ENCODE measurements at regions not wholly inside any gene's neighbourhood (a gene's known extent, or its start where the extent isn't known, plus 50 kb on each side); places are given as distances from the start of the nearest gene placed in this dataset.

DNA sequence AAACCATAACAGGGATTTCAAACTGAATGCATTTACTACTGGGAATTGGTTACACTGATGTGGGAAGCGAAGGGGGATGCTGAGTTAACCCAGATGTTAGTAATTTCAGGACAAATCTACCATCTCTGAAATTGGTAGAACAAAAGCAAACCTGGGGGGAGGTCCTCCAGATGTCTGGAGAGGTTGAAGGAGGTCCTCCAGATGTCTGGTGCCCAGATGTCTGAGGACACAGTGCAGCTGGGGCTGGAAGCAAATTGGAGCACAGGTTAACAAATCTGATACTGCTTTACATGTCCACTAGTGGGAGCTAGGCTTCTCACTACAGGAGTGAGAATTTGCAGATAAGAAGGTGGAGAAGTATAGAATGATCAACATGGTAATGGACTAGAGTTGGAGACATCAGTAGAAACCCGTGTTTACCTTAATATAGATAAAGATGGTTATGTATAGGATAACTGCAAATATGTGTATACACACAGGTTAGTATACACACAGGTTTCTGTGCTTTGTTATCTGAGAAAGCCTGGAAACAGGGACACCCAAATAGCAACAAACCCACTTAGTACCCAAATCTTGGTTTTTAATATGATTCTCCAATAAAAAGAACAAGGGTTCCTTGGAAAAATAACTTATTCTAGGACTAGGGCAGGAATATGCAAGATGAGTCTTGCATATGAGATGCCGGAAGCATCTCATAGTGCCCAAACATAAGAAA, 162.5 kb downstream of the C12orf50 start:
- Mint-ChIP-seq H3K4me3 (no peak overlapping the region), H3K4me1 (ENCODE audit: low read depth) (no peaks in the 10 kb centered on the region), H3K36me3 (ENCODE audit: low read depth) (no peaks in the 10 kb centered on the region), H3K9me3 (no peaks in the 10 kb centered on the region), H3K27ac (no peak overlapping the region), H3K27me3 (no peaks in the 10 kb centered on the region)
- intact Hi-C loops (cut with micrococcal nuclease) = no loop called here

GRCh38 chr12:87861791-87862190, 167.4 kb downstream of the C12orf50 start:
- H3K9me3 Mint-ChIP-seq = no peaks in the 10 kb centered on the region
- H3K4me1 Mint-ChIP-seq (ENCODE audit: low read depth) = no peaks in the 10 kb centered on the region
- H3K4me3 Mint-ChIP-seq = no peak overlapping the region
- no peak overlapping the region for H3K27ac Mint-ChIP-seq
- intact Hi-C loops (cut with micrococcal nuclease) = no loop called here
- H3K27me3 Mint-ChIP-seq = no peaks in the 10 kb centered on the region
- no peaks in the 10 kb centered on the region for H3K36me3 Mint-ChIP-seq (ENCODE audit: low read depth)

- no peak overlapping the region for H3K4me3 Mint-ChIP-seq
- no peaks in the 10 kb centered on the region for H3K36me3 Mint-ChIP-seq (ENCODE audit: low read depth)
- intact Hi-C loops (cut with micrococcal nuclease) = loop anchor here (10.0 kb wide), 1 partner anchor 1909 kb away; no protein-coding TSS in a partner anchor
- H3K9me3 Mint-ChIP-seq = no peaks in the 10 kb centered on the region
- no peaks in the 10 kb centered on the region for H3K27me3 Mint-ChIP-seq
- H3K4me1 Mint-ChIP-seq (ENCODE audit: low read depth) = no peaks in the 10 kb centered on the region
- H3K27ac Mint-ChIP-seq = no peak overlapping the region
These were observed 175.7 kb downstream of the C12orf50 start for GRCh38 chr12:87853448-87854003.

DNA sequence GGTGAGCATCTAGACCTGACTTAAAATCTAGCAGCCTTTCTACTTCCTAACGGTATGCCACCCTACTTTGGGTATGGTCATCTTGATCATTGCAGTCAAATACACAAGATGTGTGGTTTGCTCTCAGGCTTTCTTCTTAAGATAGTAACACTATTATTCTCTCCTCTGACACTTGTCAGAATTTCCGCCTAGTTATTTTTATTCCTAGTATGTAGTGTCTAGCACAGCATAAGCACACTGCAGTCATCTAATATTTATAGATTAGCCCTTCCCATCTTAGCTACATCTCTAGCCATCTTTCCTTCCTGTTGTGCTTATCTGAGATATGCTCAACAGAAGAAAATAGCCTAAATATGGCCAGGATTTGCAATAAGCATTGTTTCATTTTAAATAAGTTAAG, 180.1 kb downstream of the C12orf50 start:
- Mint-ChIP-seq H3K36me3 (ENCODE audit: low read depth) (no peaks in the 10 kb centered on the region), H3K27me3 (peaks cover 1% of the 10 kb centered on the region), H3K4me1 (ENCODE audit: low read depth) (no peaks in the 10 kb centered on the region), H3K27ac (no peak overlapping the region), H3K9me3 (no peaks in the 10 kb centered on the region), H3K4me3 (no peak overlapping the region)
- intact Hi-C loops (cut with micrococcal nuclease) = loop anchor here (5.0 to 10.0 kb wide), 2 partner anchors 574 to 1927 kb away; no protein-coding TSS in a partner anchor

- peaks cover 1% of the 10 kb centered on the region for H3K27me3 Mint-ChIP-seq
- H3K9me3 Mint-ChIP-seq = no peaks in the 10 kb centered on the region
- intact Hi-C loops (cut with micrococcal nuclease) = loop anchor here (5.0 to 10.0 kb wide), 2 partner anchors 574 to 1926 kb away; no protein-coding TSS in a partner anchor
- H3K4me1 Mint-ChIP-seq (ENCODE audit: low read depth) = no peaks in the 10 kb centered on the region
- no peak overlapping the region for H3K4me3 Mint-ChIP-seq
- H3K27ac Mint-ChIP-seq = no peak overlapping the region
- no peaks in the 10 kb centered on the region for H3K36me3 Mint-ChIP-seq (ENCODE audit: low read depth)
These were observed 180.8 kb downstream of the C12orf50 start for GRCh38 chr12:87848248-87848868.

DNA sequence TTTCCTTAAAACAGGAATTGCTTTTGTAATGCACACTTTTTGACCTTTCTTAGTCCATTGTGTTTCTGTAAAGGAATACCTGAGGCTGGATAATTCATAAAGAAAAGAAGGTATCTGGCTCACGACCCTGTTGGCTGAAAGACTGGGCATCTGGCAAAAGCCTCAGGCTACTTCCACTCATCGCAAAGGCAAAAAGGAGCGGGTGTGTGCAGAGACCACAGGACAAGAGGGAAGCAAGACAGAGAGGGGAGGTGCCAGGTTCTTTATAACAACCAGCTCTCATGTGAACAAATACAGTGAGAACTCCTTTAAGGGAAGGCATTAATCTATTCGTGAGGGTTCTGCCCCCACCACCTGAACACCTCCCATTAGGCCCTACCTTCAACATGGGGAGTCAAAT, 182.1 kb downstream of the C12orf50 start:
- H3K27me3 Mint-ChIP-seq = peaks cover 1% of the 10 kb centered on the region
- no peaks in the 10 kb centered on the region for H3K4me1 Mint-ChIP-seq (ENCODE audit: low read depth)
- no peak overlapping the region for H3K27ac Mint-ChIP-seq
- no peaks in the 10 kb centered on the region for H3K36me3 Mint-ChIP-seq (ENCODE audit: low read depth)
- H3K4me3 Mint-ChIP-seq = no peak overlapping the region
- intact Hi-C loops (cut with micrococcal nuclease) = loop anchor here (5.0 to 10.0 kb wide), 2 partner anchors 572 to 1925 kb away; no protein-coding TSS in a partner anchor
- no peaks in the 10 kb centered on the region for H3K9me3 Mint-ChIP-seq

DNA sequence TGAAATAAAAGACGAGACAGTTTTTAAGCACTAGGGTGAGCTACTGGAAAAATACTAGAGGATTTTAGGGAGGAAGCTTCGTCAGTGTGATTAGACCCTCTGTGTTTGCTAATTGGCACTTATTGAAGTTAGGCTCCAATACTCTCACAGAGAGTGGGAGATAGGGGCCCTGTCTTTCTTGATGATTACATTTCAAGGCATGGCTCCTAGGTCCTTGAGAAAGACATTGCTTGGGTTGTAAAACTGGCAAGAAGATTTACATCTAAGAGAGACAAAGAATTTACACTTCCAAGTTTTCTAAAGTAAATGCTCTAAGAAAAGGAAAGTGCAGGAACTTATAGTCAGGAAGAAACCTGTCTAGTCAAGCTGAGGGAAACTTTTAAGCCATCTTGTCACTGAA, 183.2 kb downstream of the C12orf50 start:
- H3K27ac Mint-ChIP-seq = no peak overlapping the region
- peaks cover 1% of the 10 kb centered on the region for H3K27me3 Mint-ChIP-seq
- intact Hi-C loops (cut with micrococcal nuclease) = loop anchor here (5.0 to 10.0 kb wide), 2 partner anchors 571 to 1924 kb away; no protein-coding TSS in a partner anchor
- H3K4me3 Mint-ChIP-seq = no peak overlapping the region
- no peaks in the 10 kb centered on the region for H3K4me1 Mint-ChIP-seq (ENCODE audit: low read depth)
- no peaks in the 10 kb centered on the region for H3K36me3 Mint-ChIP-seq (ENCODE audit: low read depth)
- no peaks in the 10 kb centered on the region for H3K9me3 Mint-ChIP-seq

DNA sequence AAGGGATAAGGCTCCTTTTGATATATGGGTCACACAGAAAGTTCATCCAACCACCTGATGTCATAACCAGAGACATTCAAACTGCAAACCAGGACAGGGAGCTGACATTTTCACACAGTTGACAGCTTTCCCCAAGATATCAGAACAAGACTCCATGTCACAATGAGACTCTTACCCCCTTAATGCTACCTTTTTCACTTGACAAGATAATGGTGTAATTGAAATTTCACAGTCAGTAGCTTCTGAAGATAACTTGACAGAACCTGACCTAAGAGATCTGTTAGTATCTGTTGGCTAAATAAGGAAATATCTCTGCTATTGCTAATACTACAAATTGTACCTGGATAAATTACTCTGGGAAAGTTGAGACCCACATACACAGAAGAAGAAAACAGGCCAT, 187.3 kb downstream of the C12orf50 start:
- intact Hi-C loops (cut with micrococcal nuclease) = loop anchor here (10.0 kb wide), 1 partner anchor 567 kb away; no protein-coding TSS in a partner anchor
- Mint-ChIP-seq H3K36me3 (ENCODE audit: low read depth) (no peaks in the 10 kb centered on the region), H3K27me3 (peaks cover 1% of the 10 kb centered on the region), H3K4me3 (no peak overlapping the region), H3K9me3 (no peaks in the 10 kb centered on the region), H3K4me1 (ENCODE audit: low read depth) (no peaks in the 10 kb centered on the region), H3K27ac (no peak overlapping the region)

DNA sequence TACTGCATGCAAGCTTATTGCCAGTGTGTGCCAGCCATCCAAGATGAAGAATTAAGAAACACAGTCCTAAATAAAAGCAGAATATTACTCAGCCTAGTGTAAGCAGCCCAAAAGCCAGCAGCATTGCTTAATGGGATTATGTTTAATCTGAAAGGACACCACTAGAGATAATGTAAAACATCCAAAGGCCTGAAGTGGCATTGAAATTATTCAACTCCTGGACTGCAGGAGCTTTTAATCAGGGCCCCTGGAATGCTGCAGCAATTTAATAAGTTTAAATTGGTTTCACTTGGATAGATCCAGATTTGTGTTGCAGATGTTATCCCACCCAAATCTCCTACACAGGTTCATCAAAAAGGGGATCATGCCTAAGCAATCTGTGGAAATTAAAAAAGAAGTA, 193.0 kb downstream of the C12orf50 start:
- H3K4me3 Mint-ChIP-seq = no peak overlapping the region
- H3K27ac Mint-ChIP-seq = no peak overlapping the region
- no peaks in the 10 kb centered on the region for H3K4me1 Mint-ChIP-seq (ENCODE audit: low read depth)
- no peaks in the 10 kb centered on the region for H3K9me3 Mint-ChIP-seq
- no peaks in the 10 kb centered on the region for H3K36me3 Mint-ChIP-seq (ENCODE audit: low read depth)
- intact Hi-C loops (cut with micrococcal nuclease) = no loop called here
- H3K27me3 Mint-ChIP-seq = no peaks in the 10 kb centered on the region

GRCh38 chr12:87828382-87828973, 200.7 kb downstream of the C12orf50 start:
- Mint-ChIP-seq H3K27me3 (no peaks in the 10 kb centered on the region), H3K36me3 (ENCODE audit: low read depth) (no peaks in the 10 kb centered on the region), H3K4me3 (no peak overlapping the region)

GRCh38 chr12:87827638-87828264, 201.4 kb downstream of the C12orf50 start:
- Mint-ChIP-seq H3K36me3 (ENCODE audit: low read depth) (no peaks in the 10 kb centered on the region), H3K4me1 (ENCODE audit: low read depth) (no peaks in the 10 kb centered on the region), H3K27me3 (no peaks in the 10 kb centered on the region), H3K27ac (no peak overlapping the region), H3K9me3 (no peaks in the 10 kb centered on the region), H3K4me3 (no peak overlapping the region)
- intact Hi-C loops (cut with micrococcal nuclease) = no loop called here

More at GRCh38 chr12:87828382-87828973, 200.7 kb downstream of the C12orf50 start:
- Mint-ChIP-seq H3K9me3 (no peaks in the 10 kb centered on the region), H3K27ac (no peak overlapping the region), H3K4me1 (ENCODE audit: low read depth) (no peaks in the 10 kb centered on the region)
- intact Hi-C loops (cut with micrococcal nuclease) = no loop called here

GRCh38 chr12:87822923-87823322, 206.3 kb downstream of the C12orf50 start:
- Mint-ChIP-seq H3K27ac (no peak overlapping the region), H3K27me3 (no peaks in the 10 kb centered on the region), H3K36me3 (ENCODE audit: low read depth) (no peaks in the 10 kb centered on the region), H3K4me3 (no peak overlapping the region), H3K9me3 (no peaks in the 10 kb centered on the region), H3K4me1 (ENCODE audit: low read depth) (no peaks in the 10 kb centered on the region)
- intact Hi-C loops (cut with micrococcal nuclease) = no loop called here

DNA sequence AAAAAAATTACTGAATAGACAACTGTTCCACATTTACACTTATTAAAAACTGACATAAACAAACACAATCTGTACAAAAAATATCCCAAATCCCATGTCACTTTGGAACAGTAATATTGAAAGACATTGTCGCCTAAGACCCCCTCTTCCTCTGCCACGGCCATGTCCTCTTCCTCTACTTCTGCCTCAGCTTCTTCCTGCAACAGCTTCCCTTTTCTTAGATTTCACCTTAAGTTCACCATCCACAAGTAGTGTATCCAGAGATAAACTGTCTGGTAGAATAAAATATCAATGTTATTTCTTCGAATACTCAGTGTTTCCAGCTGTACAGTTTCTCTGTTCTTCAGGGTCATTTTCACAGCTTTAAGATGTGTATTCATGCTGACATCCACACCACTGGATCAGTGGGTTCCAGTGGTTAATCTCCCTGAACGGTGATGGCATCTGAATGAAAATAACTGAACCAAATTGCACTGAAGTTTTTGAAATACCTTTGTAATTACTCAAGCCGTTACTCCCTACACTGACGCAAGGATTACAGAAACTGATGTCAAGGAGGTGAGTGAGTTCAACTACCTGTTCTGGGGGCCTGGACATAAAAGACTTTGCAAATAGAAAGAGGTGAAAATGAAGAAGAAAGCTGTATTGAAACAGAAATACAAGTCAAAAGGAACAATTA, 208.5 kb downstream of the C12orf50 start:
- Mint-ChIP-seq H3K9me3 (no peaks in the 10 kb centered on the region), H3K4me3 (no peak overlapping the region), H3K27ac (no peak overlapping the region), H3K4me1 (ENCODE audit: low read depth) (no peaks in the 10 kb centered on the region), H3K27me3 (no peaks in the 10 kb centered on the region), H3K36me3 (ENCODE audit: low read depth) (no peaks in the 10 kb centered on the region)
- intact Hi-C loops (cut with micrococcal nuclease) = no loop called here

Measured in dendritic cell treated with granulocyte-macrophage colony-stimulating factor and Interleukin-4, amounts not matched to agents 40 ng/mL and 50 ng/mL, for 4 days (primary cell).